Posterior vena cava (tissue), 2 donors: ENCODE measurements at regions not wholly inside any gene's neighbourhood (a gene's known extent, or its start where the extent isn't known, plus 50 kb on each side); places are given as distances from the start of the nearest gene placed in this dataset.
"Not testable (repeated sequence)": the region's sequence is repeated elsewhere in the genome, so short reads cannot be mapped to it uniquely, and the experiment has no call there.

Experiments used
- DNase-seq: peaks from one replicate; pipeline ENCODE4 v3.0.0-alpha.2; 2020; ENCODE audit warnings: low spot score
- intact Hi-C, 2 donors: fragments of 100-400 bp; cut with DNase I; formaldehyde crosslinking; loops; one replicate each; pipeline versions ENCODE4 v1.14.1 to v1.14.2; 2022 to 2023
- donor health status: DM: yes; HTN: yes; CAD: no.
- donor health status: DM: yes; HTN: yes; CAD: no.

DNA sequence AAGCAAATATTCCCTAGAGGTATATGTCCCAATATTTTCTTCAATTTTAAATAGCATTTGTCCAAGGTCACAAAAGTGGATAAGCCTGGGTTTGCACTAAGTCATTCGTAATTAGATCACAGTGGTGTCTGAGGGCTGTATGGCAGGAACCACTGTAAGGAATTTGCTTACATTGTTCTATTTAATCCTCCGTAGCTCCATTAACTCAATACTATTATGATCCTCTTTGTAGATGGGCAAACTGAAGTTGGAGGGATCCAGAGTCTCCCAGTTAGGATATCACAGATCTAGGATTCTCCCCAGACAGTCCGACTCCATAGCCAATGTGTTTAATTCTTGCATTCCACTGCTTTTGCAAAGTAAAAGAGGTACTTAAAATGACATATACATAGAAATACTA lies 242.7 kb upstream of the DCAF8L1 start:
- intact Hi-C loops: no loop called here
- no peak for DNase-seq

DNA sequence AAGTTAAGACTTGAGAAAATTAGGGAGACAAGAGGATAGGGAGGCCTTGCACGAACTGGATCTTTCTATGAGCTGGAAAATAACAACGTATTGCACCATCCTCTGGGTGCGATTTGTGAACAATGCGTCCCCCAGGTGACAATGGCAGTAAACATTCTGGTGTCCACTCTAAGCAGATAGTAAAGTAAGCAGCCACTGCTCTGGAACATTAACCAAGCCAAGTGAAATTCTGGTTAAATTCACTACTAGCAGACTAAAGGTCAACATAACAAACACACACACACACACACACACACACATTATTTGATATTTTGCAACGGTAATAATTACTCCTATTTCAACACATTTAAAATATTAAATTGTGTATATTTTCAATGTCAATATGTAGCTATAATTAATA lies 242.2 kb upstream of the DCAF8L1 start:
- no peak for DNase-seq
- intact Hi-C loops: no loop called here

DNA sequence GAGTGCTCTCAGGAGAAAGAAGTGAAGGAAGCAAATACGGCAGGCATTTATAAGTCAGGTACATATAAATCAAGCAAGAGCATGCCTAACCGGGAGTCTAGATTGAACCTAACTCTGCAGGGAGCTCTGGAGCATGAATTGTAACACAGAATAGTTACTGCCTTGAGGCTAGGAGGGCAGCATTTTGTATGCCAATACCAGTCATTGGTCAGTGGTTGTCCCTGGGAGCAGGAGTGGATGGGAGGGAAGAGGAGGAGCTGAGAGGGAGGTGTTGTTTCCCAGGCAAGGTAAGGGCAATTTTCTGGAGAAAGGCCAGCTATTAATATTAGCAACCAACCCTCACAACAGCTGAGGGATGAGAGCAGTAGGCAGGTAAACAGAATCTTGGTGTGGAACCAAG lies 224.7 kb upstream of the DCAF8L1 start:
- intact Hi-C loops: no loop called here
- no peak for DNase-seq

DNA sequence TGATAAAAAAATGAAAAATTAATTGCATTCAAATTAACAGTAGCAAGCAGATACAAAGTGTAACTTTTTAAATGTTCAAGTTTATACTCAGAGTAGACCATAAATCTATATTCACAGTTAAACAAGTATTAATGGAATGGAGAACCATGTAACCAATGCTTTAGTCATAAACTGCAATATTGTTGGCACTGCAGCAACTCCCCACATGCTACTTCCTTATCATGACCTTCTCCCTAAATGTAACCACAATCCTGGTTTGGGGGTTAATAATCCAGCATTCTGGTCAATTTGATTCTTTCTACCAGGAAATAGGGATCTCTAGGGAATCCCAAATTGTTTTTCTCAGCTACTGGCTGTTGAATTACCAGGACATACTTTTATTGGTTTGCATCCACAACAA lies 223.9 kb upstream of the DCAF8L1 start:
- DNase-seq: no peak
- intact Hi-C loops: no loop called here

DNA sequence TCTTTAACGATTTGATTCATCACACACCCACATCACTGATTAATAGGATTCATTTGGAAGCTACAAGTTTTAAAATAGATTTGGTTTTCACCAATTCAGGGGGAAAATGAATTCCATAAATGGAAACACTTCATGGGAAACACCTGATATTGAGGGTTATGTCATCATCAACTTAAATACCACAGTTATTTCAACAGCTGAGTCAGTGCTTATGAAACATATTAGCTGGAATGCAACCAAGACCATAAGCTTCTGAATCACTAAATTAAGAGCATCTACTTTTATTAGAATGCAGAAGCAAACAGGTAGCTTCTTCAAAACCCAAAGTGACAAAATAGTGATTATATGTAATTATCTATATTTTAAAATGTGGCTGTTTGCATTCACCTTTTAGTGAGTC lies 207.8 kb upstream of the DCAF8L1 start:
- intact Hi-C loops: no loop called here
- DNase-seq: no peak

DNA sequence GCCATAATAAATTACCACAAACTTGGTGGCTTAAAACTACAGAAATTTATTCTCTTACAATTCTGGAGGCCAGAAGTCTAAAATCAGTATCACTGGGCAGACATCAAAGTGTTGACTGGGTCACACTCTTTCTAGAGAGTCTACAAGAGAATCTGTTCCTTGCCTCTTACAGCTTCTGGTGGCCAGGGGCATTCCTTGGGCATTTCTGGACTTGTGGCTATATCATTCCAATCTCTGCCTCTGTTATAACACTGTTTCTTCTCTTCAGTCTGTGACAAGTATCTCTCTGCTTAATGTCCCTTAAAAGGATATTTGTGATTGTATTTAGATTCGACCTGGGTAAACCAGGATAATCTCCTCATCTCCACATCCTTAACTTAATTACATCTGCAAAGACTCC lies 207.3 kb upstream of the DCAF8L1 start:
- no peak for DNase-seq
- intact Hi-C loops: no loop called here

DNA sequence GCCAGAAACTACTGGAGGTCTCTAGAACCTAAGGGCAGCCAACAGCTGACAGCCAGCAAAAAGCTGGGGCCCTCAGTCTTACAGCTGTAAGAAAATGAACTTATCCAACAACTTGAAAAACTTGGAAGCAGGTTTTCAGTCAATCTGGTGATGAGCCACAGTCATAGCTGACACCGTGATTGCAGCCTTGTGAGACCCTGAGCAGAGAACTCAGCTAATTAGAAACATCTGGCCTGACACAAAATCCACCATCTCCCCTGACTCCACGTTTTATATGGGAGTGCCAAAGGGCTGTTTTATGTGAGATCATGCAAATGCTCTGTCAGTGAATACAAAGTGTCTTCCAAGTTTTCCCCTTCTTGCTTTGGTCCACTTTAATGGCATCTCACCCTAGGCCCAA lies 198.8 kb upstream of the DCAF8L1 start:
- intact Hi-C loops: no loop called here
- DNase-seq: no peak

DNA sequence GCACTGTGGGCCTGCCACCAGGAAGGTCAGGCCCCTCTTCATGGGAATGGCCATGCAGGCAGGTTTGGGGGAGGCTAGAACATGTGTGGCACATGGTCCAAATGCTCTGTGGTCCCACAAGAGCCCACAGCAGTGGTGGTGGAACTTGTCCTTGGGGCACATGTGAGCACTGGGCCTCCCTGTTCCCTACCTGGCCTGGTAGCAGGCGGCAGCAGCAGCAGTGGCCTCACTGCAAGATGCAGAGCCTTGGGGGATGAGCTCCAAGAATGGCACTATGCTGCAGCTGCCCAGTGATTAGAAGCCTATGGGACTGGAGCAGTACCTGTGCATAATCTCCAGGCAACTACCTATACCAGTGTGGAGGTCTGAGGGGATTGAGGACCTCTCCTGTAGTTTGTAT lies 197.0 kb upstream of the DCAF8L1 start:
- intact Hi-C loops: no loop called here
- no peak for DNase-seq

DNA sequence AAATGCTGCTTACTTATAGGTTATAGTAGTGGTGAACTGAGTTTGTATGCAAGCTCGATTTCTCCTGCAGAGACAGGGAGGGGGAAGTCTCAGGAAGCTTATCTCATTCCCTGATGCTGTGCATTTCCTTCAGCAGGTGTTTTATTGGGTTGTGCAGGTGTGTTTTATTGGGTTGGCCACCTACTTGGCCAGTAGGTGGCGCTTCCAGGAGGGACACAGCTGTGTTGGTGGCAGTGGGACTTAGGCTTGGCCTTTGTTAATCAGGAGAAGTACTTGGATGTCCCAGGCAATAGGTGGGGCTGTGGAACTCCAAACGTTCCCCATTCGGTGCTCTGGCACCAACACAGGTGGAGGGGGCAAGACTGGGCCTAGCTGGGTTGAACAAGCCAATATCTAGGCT lies 196.0 kb upstream of the DCAF8L1 start:
- intact Hi-C loops: no loop called here
- DNase-seq: no peak

DNA sequence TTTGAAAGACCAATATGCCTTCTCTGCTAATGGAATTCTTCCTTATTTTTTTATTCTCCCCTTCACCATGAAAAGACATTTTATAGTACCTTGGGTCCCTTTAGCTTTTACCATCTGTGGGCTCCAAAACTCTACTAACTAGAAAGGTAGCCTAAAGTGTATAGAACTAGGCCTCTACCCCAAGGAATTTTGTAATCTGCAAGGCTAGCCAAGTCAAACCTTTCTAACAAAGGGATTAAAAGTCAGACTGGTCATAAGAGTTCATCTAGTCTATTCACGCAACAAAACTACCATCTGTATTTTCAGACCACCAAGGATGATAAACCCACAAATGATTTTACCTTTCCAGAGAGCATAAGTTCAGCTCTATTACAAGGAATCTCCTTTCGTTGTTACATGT lies 189.5 kb upstream of the DCAF8L1 start:
- intact Hi-C loops: no loop called here
- DNase-seq: no peak

DNA sequence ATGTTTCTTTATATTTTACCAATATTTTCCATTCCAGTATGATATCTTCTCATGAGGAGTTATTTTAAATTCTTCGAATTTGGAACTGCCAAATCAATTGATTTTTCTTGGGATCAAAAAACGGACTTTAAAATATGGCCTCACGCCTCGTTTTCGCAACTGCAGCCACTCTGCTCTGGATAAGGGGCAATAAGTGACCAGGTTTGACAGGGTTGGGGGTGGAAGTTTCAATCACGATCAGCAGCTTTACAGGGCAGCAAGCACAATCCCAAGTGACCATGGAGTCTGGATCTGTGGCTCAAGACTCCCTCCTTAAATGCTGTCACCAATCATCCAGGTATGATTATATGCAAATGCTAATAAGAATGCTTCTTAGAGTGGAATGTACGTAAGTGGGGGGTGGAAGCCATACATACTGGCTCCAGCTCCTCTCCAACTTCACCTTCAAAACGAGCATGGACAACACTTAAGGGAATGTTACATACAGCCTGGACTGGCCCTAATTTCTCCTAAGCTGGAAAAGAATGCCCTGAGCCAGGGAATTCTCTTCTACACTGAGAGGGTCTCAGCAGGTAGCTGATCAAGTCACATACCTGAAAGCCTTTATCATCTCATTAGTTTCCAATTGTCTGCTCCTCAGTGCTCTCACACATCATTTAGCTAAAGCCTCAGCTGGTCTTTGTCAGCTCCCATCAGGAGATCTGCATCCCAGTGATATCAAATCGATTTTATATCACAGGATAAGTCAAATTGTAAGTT lies 176.9 kb upstream of the DCAF8L1 start:
- intact Hi-C loops: no loop called here
- no peak for DNase-seq

DNA sequence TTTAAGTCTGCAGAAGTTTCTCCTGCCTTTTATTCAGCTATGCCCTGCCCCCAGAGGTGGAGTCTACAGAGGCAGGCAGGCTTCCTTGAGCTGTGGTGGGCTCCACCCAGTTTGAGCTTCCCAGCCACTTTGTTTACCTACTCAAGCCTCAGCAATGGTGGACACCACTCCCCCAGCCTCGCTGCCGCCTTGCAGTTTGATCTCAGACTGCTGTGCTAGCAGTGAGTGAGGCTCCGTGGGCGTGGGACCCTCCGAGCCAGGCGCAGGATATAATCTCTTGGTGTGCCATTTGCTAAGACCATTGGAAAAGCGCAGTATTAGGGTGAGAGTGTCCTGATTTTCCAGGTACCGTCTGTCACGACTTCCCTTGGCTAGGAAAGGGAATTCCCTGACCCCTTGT lies 171.0 kb upstream of the DCAF8L1 start:
- intact Hi-C loops: not testable (repeated sequence)
- DNase-seq: peak; percentile 66

DNA sequence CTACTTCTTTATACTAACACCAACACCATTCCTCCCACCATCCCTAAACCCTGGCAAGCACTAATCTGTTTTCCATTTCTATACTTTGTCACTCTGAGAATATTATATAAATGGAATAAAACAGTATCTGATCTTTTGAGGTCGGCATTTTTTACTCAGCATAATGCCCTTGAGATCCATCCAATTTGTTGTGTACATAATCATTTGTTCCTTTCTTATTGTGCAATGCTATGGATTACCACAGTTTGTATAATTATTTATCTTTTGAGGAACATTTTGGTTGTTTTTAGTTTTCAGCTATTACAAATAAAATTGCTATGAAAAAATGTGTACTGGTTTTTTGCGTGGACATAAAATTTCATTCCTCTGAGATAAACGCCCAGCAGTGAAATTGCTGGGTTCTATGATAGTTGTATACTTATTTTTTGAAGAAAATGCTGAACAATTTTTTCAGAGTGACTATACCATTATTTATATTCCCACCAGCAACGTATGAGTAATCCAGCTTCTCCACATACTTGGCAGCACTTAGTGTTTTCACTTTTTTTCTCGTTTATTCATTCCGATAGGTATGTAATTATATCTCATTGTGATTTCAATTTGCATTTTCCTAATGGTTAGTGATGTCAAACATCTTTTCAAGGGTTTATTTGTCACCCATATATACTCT lies 154.3 kb upstream of the DCAF8L1 start:
- intact Hi-C loops: no loop called here
- DNase-seq: no peak

DNA sequence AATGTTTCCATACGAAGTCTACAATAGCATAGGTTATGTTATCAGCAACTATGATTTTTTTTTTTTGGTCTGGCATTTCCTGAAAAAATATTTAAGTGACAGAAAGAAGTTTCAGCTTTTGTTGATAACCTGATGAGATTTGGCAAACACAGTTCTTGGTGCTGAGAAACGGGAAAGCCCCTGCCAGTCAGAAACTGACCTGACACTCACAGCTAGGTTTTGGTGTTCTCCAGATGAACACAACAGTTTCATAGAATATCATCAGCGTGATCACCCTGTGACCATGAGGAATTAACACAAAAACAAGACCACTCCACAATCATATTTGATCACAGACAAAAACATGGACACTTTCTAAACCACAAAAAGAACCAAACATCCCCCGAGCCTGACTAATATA lies 152.5 kb upstream of the DCAF8L1 start:
- intact Hi-C loops: no loop called here
- DNase-seq: no peak

DNA sequence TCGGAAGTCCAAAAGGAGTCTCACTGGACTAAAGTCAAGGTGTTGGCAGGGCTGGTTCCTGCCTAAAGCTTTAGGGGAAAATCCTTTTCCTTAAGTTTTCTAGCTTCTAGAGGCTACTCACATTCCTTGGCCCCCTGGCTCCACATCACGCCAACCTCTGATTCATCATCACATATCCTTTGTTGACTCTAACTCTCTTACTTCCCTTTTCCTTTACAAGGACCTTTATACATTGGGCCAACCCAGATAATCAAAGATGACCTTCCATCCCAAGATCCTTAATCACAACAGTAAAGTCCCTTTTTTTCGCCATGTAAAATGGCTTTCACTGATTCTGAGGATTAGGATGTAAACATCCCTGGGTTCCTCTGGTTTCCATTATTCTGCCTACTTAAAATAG lies 146.4 kb upstream of the DCAF8L1 start:
- no peak for DNase-seq
- intact Hi-C loops: no loop called here

DNA sequence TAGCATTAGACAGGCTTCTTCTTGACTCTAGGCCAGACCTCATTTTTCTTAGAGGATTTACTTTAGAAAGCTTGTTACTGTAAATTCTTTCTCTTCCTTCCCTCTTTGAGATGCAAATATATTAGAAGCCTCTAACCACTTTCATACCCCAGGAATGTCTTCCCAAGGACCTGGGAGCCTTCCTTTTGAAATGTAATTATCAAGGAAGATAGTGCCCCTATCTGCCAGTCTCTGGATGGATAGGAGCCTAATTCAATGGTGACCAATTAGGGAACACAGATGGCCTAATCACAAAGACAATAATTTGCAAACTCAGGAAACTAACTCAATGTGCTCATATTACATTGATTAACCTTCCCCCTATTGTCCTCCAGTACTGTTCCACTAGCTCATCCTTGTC lies 145.6 kb upstream of the DCAF8L1 start:
- no peak for DNase-seq
- intact Hi-C loops: no loop called here

DNA sequence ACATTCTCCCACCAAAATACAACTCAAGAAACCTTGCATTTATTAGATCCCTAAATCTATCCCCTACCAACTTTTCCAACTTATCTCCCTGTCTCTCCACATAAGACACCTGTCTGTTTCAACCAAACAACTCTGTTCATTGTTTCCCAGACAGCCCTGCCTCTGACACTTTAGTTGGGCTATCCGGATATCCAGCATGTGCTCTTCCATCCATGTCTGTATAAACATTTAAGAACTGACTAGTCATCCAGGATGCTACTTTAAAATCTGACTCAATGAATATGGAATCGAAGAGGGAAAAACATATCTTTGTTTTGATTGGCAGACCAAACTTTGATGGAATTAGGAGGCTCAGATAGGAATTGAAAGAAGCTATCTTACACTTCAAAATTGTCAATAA lies 143.2 kb upstream of the DCAF8L1 start:
- intact Hi-C loops: no loop called here
- DNase-seq: no peak

DNA sequence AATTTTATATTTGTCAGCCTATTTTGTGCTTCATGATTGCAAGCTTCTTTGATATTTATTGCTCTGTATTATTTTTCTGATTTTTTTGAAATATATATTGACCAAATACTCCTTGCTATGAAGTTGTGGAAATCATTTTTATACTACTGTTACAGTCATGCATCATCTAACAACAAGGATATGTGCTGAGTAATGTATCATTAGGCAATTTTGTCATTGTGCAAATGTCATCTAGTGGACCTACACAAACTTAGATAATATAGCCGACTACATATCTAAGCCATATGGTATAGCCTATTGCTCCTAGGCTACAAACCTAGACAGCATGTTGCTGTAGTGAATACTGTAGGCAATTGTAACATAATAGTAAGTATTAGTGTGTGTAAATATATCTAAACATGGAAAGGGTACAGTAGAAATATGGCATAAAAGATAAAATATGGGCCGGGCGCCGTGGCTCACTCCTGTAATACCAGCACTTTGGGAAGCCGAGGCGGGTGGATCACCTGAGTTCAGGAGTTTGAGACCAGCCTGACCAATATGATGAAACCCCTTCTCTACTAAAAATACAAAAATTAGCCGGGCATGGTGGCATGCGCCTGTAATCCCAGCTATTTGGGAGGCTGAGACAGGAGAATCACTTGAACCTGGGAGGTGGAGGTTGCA lies 139.5 kb upstream of the DCAF8L1 start:
- intact Hi-C loops: not testable (repeated sequence)
- peak; percentile 54 for DNase-seq

DNA sequence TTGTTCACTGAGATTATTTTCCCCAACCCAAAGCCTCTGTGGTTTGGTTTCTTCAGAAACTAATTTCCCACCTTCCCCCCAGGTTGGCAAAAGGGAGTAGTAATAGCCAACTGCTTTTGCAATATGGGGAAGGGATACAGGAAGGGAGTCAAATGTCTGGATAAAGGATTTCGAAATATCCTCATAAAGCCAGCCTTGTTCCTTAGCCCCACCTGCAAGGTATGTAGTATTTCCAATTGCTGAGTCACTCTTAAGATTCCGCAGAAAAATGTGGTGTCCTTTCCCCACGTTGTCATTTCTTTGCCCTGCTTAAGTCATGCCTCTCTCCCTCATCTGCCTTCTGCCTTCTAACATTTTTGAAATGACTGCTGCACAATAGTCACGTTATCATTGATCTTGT lies 138.8 kb upstream of the DCAF8L1 start:
- intact Hi-C loops: no loop called here
- DNase-seq: no peak

DNA sequence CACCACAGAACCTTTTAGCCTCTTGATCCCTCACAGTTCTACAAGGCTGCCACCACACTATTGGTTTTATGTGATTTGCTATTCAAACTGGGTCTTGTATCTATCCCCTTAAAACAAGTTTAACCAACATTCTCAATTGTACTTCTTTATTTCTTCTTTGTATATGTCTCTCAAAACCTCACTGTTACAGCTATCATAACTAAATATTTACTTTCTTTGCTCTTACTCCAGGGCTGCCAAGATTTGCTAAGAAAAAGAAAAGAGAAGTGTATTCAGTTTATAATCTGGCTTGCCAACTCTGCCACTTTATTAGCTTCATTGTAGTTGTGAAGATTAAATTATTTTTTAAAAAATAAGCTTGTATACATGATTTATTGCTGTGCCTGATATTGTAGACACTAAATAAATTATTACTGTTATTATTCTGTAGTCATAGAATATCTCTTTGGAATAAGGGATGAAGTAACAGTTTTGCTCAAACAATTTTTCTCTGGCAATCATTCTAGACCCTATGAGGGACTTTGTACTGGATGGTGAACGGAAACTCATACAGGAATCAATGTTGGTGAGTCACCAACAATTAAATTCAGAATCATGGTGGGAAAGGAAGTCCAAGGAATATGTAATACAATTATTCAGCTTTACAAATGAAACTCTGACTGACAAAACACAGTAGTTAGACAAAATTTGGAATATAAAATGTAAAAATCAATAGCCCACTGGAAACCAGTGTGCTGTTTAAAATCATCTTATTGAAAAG lies 127.1 kb upstream of the DCAF8L1 start:
- no peak for DNase-seq
- intact Hi-C loops: no loop called here
